ENCODE measurements at regions not wholly inside any gene's neighbourhood (a gene's known extent, or its start where the extent isn't known, plus 50 kb on each side); places are given as distances from the start of the nearest gene placed in this dataset.

- DNase-seq (ENCODE audit: low read depth), result no peak
Observed at GRCh38 chr13:73451221-73452029, 392.6 kb downstream of the KLF5 start.

- no peak for DNase-seq (ENCODE audit: low read depth)
Observed at GRCh38 chr13:73450583-73450982, 391.8 kb downstream of the KLF5 start.

DNA sequence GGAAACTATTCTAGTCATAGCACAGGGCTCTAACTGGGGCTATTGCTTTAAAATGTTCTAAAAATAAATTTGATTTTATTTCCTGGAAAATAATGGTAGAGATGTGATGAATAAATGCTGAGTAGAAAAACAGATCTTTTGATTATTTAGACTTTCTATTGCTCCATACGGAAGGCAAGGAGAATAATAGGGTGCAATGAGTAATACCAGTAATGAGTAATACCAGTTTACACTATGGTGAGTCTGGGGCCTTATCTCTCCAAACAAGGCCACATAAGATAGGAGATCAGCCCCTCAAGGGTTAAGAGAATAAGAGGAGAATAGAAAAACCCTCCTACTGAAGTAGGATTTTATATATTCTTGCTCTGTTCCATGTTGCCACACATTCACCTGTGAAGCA is 390.4 kb downstream of the KLF5 start:
- no peak for DNase-seq (ENCODE audit: low read depth)

DNA sequence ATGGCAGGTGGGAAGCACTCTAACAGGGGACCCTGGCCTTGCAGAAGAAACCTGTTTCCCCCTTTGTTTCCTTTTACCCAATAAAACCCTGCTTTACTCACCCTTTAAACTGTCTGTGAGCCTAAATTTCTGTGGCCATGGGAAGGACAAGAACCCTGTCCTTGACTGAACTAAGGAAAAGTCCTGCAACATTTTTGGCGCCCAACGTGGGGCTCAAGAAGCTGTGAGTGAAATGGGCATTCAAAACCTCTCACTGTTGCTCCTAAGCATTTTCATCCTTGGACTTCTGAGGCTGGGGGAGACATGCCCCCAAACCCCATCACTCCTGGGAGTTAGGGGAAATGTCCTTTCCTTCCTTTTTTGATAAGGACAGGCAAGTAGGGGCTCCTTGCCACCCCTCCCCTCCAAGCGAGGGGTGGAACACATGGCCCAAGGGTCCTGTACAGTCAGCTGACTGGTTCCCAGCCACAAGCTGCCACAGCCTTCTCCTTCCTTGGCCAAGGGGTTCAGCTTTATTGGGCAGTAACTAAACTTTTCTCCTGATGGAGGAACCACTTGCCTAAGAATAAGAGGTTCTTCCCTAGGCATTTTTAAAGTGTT is 381.6 kb downstream of the KLF5 start:
- no peak for DNase-seq (ENCODE audit: low read depth)

DNA sequence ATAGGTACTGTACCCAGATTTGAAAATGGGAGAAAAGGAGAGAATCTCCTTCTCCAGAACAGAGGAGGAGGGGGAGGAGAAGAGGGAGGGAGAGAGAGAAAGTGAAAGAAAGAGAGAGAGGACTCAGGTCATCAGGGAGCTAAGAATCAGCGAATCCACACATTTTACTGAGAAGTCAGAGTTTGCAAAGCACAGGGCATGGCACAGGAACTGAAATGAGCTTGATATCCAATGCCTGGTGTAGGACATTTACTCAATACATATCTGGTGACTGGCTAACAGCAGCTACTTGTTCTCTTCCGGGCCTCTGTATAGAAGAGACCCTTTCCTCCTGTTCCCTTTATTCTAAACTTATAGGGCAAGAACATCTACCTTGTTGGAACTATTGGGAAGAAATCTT is 375.1 kb downstream of the KLF5 start:
- DNase-seq (ENCODE audit: low read depth), result no peak

DNA sequence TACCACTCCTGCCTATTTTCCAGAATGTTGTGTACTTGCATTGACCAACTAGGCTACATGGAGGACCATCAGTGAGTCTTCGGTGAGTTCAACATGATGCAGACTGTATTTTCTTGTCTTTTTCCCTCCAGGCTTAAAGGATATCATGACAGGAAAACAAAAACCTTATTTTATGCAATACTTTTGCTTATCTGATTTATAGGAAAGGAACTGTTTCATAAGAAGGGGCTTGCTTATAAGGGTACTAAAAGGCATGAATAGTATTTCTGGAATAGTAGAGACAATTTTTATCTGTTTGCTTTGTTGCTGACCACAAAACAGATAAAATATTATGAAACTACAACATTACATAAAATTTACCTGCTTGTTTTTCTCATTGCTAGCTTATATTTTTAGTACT is 374.7 kb downstream of the KLF5 start:
- no peak for DNase-seq (ENCODE audit: low read depth)

DNA sequence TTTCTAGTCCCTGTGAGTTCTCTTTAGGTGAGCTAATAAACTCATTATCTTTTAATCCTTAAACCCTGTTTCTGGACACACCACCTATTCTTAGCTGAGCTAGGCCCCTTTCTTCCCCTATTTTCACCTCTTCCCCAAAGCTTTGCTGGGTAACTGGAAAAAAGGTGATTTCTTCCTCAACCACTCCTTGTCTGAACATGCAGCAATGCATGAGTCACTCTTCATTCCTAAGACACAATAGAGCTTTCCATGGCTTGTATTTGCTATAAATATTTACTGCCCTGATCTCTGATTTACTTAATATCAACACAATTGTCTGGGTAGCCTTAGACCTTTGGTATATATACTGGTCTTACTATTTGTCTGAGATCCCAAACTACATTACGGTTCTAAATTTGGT is 370.9 kb downstream of the KLF5 start:
- DNase-seq (ENCODE audit: low read depth), result peak; percentile 13

DNA sequence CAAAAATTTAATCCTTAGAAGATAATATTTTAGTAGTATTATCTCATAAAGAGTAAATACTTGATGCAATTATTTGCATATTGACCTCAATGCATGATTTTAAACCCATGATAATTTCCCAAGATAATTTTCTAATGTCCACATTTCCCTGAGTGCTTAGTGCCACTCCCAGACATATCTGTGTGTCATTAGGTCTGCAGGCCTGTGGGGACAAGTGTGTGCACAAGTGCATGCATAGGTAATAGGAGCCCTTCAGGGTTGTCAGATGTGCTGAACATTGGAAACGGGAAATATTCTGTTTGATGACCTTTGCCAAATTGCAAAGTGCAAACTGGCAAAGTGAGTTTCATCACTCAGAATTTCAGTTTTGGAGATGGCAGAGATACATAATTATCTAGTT is 369.9 kb downstream of the KLF5 start:
- no peak for DNase-seq (ENCODE audit: low read depth)

DNA sequence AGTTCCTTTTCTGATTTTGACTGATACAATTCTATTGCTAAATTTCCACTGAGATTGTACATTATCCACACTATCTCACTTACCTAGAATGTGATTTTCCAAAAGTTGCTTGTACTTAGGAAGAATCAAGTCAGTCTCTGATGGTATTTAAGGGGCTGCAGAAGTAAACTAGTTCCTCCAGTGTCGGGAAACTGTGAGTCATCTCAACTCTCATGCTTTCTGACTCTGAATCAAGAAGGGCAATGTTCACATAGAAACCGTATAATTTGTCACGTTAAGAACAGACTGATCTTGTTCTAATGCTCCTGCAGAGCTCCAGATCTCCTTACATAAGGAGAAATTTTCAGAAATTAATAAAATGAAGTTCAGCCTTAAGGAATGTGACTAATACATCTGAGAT is 369.3 kb downstream of the KLF5 start:
- DNase-seq (ENCODE audit: low read depth), result peak; percentile 52

DNA sequence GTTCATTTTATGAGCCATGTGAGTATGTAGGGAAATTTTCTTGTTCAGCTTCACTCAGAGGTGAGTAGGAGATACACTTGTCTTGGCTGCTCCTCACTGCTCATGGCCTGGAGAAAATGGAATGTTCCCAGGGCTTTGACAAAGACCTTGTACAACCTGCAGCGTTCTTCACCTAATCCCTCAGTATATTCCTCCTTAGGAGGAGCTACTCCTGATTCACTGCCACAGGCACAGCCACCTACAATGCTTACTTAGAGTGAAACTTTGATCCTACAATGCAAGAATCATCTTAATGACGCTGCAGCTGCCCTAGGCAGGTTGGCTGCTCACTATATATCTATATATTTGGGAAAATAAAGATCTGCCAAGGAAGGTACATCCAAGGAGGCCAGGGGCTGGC is 364.2 kb downstream of the KLF5 start:
- DNase-seq (ENCODE audit: low read depth), result no peak

- DNase-seq (ENCODE audit: low read depth), result peak; percentile 3
Observed at GRCh38 chr13:73421310-73421912, 362.6 kb downstream of the KLF5 start.

DNA sequence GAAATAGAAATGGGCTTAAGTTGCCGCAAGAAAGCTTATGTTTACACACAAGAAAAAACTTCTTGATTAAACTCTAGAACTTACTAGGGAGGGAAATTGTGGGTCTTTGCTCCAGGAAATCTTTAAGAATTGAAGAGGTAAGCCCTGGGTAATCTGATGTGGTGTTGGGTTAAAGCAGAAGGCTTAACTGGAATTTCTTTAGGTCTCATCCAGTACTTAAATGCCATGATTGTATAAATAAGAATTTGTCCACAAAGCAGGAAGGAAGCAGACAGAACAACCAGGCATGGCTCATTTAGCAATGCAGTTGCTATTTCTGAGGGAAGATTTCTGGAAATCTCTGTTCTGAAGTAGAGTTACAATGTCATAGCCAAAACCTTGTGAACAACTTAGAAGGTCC is 360.4 kb downstream of the KLF5 start:
- peak; percentile 4 for DNase-seq (ENCODE audit: low read depth)

GRCh38 chr13:73417012-73417615 is 358.3 kb downstream of the KLF5 start:
- DNase-seq (ENCODE audit: low read depth), result peak; percentile 33

- DNase-seq (ENCODE audit: low read depth), result peak; percentile 79
Observed at GRCh38 chr13:73416093-73416492, 357.3 kb downstream of the KLF5 start.

DNA sequence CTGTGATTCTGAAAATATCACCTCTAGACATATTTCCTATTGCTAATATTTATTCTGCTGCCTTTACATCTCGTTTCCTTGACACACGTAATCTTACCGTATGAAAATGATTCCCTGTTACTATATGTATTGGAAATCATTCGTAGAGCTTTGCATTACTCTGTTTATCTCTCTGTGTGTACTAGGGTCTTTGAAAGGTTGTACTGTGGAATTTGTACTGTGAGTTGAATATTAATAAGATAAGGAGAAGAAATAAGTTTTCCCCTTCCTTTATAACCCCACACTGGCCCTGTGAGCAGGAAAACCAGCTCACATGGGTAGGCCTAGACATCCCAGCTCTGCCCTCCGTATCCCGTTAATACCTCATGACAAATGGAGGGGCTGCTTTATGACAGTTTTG is 354.9 kb downstream of the KLF5 start:
- no peak for DNase-seq (ENCODE audit: low read depth)

- no peak for DNase-seq (ENCODE audit: low read depth)
Observed at GRCh38 chr13:73412933-73413332, 354.1 kb downstream of the KLF5 start.

DNA sequence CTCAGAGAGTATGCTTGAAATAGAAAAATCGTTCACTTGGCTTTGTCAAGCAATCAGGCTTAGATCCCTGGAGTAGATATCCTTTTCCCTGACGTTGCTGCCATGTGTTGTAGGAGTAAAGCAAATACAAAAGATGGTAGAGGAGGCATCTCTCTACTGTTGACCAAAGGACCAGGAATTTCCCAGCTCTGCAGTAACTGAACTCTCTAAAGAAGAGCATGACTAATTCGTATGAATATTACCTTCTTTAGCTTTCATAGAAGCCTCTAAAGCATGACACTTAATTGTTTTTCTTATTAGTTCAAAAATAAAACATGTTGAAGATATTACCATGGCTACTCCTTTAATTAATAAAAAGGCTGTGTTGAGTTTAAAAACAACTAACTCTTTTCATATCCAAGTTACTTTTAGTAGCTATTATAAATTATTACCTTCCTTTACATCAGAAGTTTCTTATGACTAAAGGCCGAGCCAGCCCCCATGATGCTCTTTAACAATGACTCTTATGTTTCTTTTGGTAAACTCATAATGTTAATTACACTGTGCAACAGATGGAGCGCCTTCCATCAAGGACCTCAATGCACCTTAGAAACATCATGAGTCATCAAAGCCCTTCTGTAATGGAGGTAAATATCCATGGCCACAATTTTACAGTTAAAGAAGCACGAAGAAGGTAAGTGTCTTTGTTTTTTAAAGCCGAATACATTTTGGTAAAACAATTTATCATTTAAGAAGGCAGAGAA is 352.4 kb downstream of the KLF5 start:
- no peak for DNase-seq (ENCODE audit: low read depth)

- DNase-seq (ENCODE audit: low read depth), result no peak
Observed at GRCh38 chr13:73406454-73406853, 347.6 kb downstream of the KLF5 start.

GRCh38 chr13:73404581-73404980 is 345.8 kb downstream of the KLF5 start:
- DNase-seq (ENCODE audit: low read depth), result no peak

DNA sequence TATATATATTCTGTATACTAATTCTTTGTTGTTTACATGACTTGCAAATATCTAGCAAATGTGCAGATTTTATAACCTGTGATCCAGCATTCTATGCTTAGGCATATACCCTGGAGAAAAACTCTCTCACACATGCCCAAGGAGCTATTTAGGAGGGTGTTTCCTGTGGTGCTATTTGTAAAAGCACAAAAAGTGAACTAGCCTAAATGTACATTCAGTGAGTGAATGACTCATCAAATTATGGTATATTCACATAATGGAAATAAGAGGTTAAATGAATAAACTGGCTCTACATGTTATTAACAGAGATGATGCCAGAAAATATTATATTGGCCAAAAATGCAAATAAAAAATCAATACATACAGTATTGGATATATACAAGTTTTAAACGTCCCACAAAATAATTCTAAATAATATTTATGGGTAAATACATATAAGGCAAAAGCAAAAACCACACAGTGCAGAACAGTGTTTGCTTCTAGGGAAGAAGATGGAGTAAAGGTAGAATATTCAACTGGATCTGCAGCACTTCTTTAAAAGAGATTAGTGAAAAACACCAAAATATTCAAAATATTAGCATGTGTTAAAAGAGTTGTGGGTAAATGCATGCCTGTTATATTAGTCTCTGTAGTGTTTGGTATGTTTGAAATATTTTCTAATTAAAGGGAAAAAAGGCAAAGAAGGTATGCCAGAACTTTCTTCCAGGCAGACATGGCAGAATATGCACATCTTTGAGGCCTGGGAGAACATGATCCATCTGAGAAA is 344.7 kb downstream of the KLF5 start:
- DNase-seq (ENCODE audit: low read depth), result peak; percentile 36

DNA sequence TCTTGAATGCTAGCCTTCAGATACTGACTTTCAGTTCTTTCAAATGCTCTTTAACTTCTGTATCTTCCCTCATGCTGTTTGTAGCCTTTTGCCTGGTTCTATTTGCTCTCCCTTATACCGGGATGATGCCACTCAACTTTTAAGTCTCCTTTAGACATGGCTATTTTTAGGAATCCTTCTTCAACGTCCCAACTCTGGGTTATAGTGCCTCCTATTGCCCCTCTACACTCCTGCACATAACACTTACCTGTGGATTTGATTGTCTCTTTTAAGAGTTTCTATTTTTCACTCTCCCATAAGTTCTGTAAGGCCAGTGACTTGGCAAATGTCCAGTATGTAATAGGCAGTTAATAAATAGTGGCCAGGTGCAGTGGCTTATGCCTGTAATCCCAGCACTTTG is 343.0 kb downstream of the KLF5 start:
- peak; percentile 3 for DNase-seq (ENCODE audit: low read depth)
